Stimulated activated CD4-positive, alpha-beta T cell treated with anti-CD3 and anti-CD28 coated beads, Interleukin-2, amount 100 ng/mL, for 4 hours (primary cell): ENCODE measurements at regions not wholly inside any gene's neighbourhood (a gene's known extent, or its start where the extent isn't known, plus 50 kb on each side); places are given as distances from the start of the nearest gene placed in this dataset.

Source experiments
- DNase-seq: peaks from one replicate; pipeline ENCODE4 v3.0.0-alpha.2; 2020; ENCODE audit warnings: low read depth

DNA sequence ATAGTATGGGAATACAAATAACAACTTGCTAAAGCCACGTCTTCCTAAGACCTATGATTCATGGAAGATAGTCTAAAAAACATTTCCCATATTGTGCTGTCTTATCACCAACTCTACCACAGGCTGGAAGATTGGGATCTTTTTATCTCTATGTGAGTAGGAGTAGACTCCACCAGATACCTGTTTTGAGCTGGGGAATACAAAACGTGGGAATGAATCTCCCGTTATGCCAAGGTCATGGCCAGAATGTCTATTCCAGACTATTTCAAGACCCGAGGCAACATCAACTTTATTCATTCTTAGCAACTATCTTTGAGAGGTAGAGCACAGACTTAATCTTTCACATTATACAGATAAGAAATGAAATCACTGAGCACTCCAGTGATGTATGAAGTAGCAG lies 2350.9 kb upstream of the WWC1 start:
- DNase-seq: no peak

DNA sequence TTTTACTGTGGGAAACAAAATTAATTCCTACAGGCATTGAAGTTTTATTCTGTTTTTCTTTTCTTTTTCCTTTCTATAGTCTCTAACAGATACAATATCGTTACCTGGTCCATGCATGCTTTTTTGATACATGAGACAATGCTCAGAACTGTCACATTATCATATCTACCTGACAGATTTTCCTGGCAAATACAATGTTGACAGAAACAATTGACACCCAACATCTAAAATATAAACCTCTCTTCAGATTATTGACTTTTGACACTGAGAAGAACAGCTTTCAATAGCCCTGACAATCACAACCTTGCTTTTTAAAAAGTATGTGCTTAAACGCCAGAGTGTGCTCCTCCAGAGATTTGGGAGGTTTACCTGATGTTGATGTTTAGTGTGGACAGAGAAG lies 2334.6 kb upstream of the WWC1 start:
- no peak for DNase-seq

DNA sequence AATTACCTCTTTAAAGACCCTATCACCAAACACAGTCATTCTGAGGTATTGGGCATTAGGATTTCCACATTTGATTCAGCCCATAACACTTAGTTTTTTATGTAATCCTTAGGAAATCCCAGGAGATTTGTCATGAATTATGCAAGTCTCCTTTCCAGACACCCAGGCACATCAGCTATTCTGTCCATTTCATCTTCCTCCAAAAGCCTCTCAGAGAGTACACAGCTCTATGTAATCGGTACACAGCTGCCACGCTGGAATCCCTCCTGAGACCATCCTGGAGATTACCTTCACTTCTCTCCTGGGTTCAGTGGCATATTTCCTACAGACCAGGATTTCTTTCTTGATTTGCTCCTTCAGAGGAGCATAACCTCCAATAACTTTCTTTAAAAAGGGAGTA lies 2309.8 kb upstream of the WWC1 start:
- DNase-seq: no peak

DNA sequence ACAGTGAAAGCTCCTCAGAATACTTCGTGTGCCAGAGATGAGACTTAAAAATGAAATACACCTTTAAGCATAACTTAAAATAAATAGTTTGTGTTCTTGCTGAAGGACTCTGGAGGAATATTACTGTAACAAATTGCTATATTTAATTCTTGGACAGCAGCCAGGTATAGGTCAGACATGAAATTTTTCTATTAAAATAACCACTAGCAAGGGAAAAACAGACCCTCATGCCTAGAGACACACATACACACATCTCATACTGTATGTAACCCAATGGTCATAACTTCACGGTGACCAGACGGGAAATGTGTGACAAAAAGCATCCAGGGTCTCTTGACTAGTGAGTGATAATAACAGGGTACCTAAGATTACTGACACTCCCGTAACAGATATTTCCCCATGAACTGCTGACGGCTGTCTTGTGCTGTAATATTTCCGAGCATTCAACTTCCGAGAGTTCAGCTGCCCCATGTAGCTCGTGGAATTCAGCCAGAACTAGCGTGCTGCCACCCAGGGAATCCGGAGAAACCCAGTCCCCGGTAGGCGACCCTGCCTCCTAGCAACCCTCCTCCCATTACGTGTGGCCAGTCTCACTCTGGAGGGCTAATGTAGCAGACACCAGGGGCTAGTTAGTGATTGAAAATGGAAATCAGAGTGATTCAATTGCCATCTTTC lies 2295.1 kb upstream of the WWC1 start:
- DNase-seq: no peak

DNA sequence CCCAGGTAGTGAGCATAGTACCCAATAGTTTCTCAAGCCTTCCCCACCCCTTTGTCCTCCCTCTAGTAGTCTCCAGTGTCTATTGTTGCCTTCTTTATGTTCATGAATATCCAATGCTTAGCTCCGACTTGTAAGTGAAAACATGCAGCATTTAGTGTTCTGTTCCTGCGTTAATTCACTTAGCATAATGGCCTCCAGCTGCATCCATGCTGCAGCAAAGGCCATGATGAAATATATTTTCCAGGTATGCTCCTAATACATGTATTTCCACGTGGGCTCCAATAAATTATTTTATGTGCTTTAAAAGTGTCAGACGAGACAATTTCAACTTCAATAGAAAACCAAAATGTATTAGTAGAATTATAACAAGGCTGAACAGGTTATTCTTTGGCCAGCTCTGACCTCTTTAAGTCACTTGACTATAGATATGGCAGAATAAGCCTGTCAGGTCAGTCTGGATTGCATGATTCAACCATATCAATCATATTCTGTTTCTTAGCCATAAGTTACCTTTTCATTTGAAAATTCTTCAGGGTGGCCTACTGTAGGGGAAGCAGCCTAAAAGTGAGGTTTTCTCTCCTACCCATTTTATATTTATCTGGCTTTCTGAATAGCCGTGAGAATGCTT lies 2291.6 kb upstream of the WWC1 start:
- DNase-seq: no peak

DNA sequence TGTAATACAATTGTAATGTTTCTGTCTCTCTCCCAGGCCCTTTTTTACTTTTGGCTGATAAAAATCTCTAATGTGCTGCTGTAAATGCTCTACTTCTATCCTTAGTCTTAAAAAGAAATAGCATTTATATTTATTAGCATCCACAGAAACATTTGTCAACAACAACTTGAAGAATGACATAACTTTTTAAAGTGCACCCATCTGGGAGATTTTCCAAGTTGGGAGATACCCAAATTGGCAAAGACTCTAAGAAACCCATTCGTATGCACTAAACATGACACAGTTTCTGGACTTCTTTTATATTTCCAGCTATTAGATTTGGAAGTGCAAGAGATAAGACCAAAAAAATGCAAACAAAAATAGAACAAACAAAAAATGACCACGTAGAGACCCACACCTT lies 2287.4 kb upstream of the WWC1 start:
- no peak for DNase-seq

DNA sequence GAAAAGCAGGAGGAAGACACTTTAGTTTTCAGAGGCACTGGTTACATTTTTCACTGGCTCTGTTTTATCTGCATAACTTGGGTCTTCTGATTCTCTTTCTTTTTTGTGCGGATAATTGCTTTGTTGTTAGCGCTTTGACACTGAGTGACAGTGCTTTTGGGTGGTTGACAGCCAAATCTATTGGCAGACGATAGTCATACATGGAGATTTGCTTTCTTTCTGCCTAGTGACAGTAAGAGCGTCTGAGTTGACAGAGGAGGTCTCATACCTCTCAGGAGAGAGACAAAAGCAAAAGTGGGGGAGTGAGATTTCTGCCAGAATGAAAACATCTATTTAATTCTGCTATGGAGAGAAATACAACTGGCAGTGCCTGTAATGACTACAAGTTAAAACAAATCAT lies 2278.0 kb upstream of the WWC1 start:
- DNase-seq: no peak

DNA sequence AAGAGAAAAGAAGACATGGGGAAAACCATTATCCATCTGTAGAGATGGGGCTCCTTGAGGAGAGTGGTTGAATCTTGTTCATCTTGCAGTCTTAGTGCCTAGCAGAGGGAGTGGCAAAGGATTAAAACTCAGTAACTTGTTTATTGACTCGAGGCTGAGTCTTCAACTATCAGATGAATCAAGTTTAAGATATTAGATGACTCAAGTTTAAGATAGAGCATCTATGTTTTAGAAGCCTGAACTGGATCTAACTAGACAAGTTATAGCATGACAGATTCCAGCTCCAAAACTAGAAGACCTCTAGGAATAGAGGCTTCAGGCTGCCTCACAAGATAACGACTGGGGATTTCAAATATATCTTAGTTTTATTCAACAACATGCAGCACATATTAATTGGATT lies 2277.2 kb upstream of the WWC1 start:
- no peak for DNase-seq

DNA sequence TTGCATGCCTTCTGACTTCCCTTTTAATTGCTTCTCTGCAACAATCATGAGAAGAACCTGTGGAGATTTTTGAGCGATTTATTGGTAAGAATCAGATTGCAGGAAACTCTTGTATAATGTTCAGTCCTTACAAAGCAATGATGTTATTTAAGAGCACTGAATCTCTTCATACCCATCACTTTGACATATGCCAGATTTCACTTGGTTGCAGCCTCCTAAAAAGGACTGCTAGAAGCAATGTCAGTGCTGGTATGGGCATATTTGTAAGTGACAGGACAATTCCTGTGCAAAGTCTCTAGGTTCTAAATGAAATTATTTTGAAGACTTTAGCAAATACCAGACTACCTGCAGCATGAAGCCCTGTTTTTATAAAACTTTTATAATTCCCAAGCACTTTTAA lies 2272.7 kb upstream of the WWC1 start:
- DNase-seq: no peak

DNA sequence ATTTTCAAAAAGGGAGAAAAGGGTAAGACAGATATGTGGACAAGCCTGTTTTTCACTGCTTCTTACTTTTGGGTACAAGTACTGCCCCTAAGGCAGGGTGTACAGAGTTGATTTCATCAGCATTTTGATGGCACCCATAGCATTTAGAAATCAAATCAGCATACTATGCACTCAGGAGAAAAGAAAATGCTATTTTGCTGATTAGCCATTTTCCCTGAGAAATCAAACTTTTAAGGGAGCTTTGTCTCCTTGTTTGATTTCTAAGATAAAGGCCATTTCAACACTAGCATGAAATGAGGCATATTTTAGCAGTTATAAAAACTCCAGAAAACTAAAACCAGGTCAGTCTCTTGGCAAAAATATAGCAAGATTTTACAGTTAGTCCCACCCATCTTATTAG lies 2269.4 kb upstream of the WWC1 start:
- no peak for DNase-seq

DNA sequence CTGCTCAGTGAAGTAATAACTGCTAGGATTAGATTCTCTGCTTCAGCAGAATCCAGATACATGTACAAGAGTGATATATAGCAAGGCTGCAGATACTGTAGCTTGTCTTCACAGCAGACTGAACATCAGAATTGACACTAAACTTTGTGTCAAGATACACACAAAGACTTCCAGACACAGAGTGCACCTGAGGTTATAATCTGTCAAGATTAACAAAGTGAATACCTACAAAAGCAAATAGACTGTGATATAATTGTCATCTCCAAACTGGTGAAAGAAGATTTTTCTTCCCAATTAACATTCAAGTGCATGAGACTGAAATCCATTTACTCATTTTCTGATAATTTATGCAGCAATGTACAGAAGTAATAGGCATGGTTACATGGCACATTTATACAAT lies 2266.5 kb upstream of the WWC1 start:
- DNase-seq: no peak

DNA sequence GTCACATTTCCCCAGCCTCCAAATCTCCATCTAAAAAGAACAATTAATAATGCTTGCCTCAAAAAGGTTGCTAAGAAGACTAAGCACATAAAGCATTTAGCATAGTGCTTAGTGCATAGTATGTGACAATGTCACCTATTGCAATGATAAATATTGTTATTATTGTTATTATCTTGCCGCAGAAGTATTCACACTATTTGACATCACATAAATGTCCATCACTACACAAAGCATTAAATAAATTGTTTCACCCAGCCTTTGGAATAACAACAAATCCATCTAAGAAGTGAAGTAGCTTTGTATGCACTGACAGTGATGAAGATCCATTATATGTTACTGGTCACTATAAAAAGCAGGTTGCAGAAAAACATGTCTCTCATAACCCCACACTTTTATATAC lies 2263.9 kb upstream of the WWC1 start:
- no peak for DNase-seq

DNA sequence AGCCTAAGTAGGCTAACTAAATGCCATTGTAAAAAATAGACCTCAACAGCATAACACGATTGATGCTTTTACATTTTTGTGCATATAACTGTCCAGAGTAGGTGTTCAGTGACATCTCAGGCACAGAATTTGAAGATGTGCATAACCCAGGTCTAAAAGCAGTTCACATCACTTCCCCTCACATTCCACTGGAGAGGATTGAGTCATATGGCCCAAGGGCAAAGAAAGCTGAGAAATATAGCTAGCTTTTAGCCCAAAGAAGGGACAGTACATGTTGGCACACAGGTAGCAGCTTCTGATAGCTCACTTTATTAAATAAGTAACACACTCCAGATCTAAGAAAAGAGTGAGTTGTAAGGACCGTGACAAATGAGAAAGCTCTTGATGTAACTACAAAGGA lies 2259.5 kb upstream of the WWC1 start:
- no peak for DNase-seq

DNA sequence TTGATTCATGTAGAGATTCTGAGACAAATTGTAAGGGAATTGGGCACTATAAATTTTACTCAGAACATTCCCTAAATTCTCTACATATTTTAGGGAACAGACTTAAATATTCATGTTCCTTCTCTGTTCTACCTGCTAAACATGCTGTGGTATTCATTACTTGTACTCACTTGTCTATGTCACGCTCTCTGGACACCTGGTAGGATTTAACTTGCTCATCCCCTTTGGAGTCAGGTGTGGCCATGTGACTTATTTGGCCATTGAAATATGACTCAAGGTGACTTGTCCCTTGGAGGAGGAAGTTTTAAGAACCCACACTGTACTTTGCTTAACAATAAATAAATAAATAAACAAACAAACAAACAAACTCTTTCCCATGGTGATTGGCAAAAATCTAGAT lies 2258.8 kb upstream of the WWC1 start:
- DNase-seq: no peak

DNA sequence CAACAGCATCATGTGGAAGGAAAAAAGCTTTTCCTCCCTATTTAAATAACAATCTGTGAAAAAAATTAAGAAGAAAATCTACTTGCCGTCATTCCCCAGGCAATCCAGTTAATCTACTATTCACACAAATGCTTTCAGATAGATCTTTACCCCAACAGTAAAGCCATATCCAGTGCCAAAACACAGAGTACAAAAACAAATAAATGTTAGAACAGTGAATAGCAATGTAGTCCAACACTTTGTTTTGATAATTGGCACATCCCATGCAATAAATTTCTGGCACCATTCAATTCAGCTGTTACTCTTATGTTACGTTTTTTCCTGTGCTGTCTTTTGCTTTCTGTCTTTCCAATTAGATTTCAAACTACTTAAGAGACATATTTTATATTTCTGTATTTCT lies 2245.5 kb upstream of the WWC1 start:
- DNase-seq: no peak

DNA sequence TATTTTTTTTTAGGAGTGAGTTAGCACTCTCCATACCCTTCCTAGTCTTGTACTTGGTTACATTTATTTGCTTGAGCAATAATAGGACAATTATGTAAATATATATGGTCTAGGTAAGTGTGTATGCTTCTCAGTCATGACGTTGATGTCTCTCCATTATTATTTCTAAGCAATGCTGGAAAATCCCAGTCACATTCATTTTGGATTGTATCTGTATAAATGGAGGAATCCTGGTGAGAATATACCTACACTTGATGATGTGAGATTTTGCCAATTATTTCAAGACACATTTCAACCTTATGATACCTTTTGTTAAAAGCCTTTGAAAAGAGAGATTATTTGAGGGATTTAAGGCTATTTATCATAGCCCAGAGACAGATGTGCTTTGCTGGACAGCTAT lies 2244.5 kb upstream of the WWC1 start:
- DNase-seq: no peak

DNA sequence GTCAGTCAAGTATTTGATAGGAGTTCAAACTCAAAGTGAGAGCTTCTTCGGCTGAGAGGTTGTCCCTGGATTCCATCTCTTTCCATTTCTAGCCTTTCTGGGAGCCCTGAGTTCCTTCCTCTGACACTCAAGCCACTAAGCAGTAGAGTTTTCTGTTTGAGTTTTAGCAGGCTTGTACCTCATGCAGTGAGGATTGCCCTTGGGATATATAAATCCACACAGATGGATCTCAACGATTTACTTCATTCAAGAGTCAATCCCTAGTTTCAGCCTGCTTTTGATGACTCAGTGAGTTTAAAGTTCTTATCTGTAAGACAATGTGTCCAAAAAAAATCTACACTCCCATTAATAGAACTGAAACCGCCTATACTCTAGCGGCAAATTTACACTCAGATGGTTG lies 2240.9 kb upstream of the WWC1 start:
- no peak for DNase-seq

DNA sequence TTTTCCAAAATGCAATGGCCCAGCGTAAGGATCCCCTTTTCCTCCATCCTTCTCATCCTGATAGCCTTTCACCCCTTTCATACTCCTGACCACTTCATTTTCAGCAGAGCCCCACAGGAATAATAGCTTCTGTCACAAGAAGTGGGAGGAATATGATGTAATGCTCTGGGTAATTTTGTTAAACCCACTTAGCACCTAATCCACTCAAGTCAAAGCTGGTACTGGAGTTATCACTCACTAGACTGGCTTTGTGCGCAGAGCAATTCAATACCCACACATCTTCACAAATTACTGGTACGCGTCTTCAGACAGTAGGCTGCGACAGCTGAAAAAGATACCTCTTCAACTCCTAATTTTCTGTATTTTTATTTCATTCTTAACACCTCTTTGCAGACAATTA lies 2232.8 kb upstream of the WWC1 start:
- no peak for DNase-seq

DNA sequence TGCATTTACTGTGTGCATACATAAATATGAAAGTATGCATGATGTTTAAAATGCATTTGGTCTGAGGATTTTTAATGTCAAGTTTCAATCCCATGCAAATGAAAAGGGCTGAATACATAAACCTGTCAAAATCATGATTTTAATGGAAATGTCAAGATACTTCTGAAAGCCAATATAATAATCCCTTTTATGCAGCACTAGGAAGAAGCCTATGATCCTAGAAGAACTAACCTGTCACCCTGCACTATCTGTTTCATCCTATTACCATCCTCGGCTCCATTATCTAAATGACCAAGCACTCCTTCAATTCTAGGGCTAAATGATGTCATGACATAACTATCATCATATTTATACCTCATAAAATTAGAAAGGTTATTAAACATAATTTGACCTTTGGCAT lies 2229.4 kb upstream of the WWC1 start:
- no peak for DNase-seq

DNA sequence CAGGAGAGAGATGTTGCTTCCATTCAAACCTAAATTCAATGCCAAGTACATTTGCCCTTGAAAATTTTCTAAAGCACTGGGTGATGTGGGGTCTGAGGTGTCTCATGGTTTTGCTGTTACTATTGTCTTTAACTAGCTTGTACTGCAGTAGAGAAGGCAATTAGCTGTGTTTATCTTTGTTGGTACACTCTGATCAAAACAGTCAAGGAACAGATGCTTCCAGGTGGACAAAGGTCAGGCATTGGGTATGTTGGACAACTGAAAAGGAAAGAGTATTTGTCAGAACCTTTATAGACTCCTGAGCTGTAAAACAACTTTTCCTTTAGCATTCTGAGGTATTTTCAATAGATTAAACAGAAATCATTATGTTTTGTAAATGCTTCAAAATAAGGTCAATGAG lies 2228.7 kb upstream of the WWC1 start:
- no peak for DNase-seq

DNA sequence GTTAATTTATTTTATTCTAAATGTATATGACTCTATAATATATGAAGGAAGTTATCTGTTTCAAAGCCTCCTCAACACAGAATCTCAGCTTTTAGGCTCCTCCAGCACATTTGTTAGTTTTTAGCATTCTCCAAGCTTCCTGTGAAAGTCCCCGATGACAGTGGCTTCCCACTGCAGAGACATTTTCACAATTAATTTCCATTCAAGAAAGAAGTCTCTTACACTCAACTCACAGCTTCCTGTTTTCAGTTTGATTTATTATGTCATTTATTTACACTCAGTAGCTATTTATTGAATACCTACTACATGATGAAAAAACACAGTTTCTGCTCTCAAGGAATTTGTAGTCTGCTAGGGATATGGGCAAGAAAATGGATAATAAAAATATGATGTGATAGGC lies 2228.2 kb upstream of the WWC1 start:
- DNase-seq: no peak

DNA sequence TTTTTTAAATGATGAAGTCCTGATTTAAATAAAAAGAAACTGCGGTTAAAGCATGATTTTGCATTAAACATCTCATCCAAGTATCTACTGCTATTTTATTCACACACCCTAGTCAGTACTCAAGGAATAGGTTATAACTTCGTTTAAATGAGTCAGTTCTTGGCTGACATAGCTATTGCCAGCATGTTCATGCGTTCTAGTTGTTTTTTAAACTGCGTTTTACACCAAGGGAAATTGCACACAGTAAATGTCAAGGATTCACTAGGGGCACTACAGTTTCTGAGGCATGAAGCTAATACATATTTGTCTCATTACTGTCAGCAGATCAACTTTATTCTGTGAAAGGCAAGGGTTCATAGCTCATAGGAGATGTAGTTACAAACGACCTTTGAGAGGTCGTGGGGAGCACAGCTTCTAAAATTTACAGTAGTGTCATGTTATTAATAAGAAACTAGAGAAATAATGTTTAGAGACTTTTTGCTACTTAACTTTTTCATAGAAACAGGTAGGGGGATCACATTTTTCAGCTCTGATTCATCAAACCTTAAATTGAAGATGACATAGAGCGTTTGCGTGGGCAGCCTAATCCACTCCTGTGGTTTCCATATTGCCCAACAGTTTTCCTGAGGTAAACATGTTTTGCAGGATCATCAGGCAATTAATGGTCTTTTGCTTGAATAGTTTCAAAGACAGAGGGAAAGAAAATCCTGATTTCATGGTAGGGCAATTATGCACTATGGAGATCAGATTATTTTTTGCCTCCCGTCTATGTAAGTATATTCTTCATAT lies 2222.7 kb upstream of the WWC1 start:
- DNase-seq: no peak

DNA sequence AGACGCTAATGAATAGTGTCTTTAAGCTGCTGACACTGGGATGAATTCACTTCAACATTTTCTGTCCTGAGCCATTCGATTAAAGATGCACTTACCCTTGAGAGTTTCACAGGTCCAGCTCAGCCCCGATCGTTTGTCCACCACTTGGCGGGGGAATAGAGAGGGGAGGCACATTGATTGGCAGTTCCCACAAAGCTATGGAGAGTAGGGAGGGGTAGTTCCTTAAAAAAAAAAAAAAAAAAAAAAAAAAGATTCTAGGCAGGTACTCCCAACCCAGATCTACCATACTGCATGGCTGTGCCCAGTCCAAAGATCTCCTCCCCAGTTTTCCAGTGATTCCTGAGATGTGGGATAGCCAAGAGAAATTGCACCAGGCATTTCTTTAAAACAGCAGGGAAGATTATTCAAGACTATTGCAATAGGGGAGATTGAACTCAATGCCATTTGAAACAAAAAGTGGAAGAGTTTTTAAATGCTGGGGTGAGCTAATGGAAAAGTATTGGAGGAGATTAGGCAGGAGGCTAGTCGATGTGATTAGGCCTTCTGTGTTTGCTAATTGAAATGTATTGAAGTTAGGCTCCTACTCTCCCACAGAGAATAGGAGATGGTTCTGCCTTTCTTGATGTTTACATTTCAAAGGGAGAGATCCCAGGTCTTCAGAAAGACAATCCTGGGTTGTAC lies 2217.4 kb upstream of the WWC1 start:
- DNase-seq: no peak
